ENCODE measurements at regions not wholly inside any gene's neighbourhood (a gene's known extent, or its start where the extent isn't known, plus 50 kb on each side); places are given as distances from the start of the nearest gene placed in this dataset.

- DNase-seq (ENCODE audit: low read depth in 2 of 3, low spot score in 1 of 3), result no peak
Measured at GRCh38 chr18:77818328-77818727, 568.7 kb downstream of the GALR1 start.

GRCh38 chr18:77820472-77820871, 570.8 kb downstream of the GALR1 start:
- no peak for DNase-seq (ENCODE audit: low read depth in 2 of 3, low spot score in 1 of 3)

GRCh38 chr18:77821892-77822291, 572.2 kb downstream of the GALR1 start:
- no peak for DNase-seq (ENCODE audit: low read depth in 2 of 3, low spot score in 1 of 3)

- no peak for DNase-seq (ENCODE audit: low read depth in 2 of 3, low spot score in 1 of 3)
Measured at GRCh38 chr18:77822632-77823031, 573.0 kb downstream of the GALR1 start.

GRCh38 chr18:77833807-77834206, 584.2 kb downstream of the GALR1 start:
- no peak for DNase-seq (ENCODE audit: low read depth in 2 of 3, low spot score in 1 of 3)

- no peak for DNase-seq (ENCODE audit: low read depth in 2 of 3, low spot score in 1 of 3)
Measured at GRCh38 chr18:77851802-77852201, 602.2 kb downstream of the GALR1 start.

GRCh38 chr18:77853859-77854258, 604.2 kb downstream of the GALR1 start:
- no peak for DNase-seq (ENCODE audit: low read depth in 2 of 3, low spot score in 1 of 3)

- DNase-seq (ENCODE audit: low read depth in 2 of 3, low spot score in 1 of 3), result no peak
Measured at GRCh38 chr18:77857678-77858655, 608.3 kb downstream of the GALR1 start.

- DNase-seq (ENCODE audit: low read depth in 2 of 3, low spot score in 1 of 3), result no peak
Measured at GRCh38 chr18:77859634-77860033, 610.0 kb downstream of the GALR1 start.

GRCh38 chr18:77862066-77862757, 612.6 kb downstream of the GALR1 start:
- no peak for DNase-seq (ENCODE audit: low read depth in 2 of 3, low spot score in 1 of 3)

GRCh38 chr18:77865853-77866252, 616.2 kb downstream of the GALR1 start:
- no peak for DNase-seq (ENCODE audit: low read depth in 2 of 3, low spot score in 1 of 3)

- no peak for DNase-seq (ENCODE audit: low read depth in 2 of 3, low spot score in 1 of 3)
Measured at GRCh38 chr18:77866351-77866750, 616.7 kb downstream of the GALR1 start.

- DNase-seq (ENCODE audit: low read depth in 2 of 3, low spot score in 1 of 3), result no peak
Measured at GRCh38 chr18:77870199-77870598, 620.6 kb downstream of the GALR1 start.

GRCh38 chr18:77870894-77871293, 621.2 kb downstream of the GALR1 start:
- DNase-seq (ENCODE audit: low read depth in 2 of 3, low spot score in 1 of 3), result no peak

GRCh38 chr18:77872166-77872565, 622.5 kb downstream of the GALR1 start:
- DNase-seq (ENCODE audit: low read depth in 2 of 3, low spot score in 1 of 3), result no peak

GRCh38 chr18:77876319-77876865, 626.7 kb downstream of the GALR1 start:
- DNase-seq (ENCODE audit: low read depth in 2 of 3, low spot score in 1 of 3), result no peak

- DNase-seq (ENCODE audit: low read depth in 2 of 3, low spot score in 1 of 3), result no peak
Measured at GRCh38 chr18:77879829-77880228, 630.2 kb downstream of the GALR1 start.

GRCh38 chr18:77884454-77884853, 634.8 kb downstream of the GALR1 start:
- no peak for DNase-seq (ENCODE audit: low read depth in 2 of 3, low spot score in 1 of 3)

GRCh38 chr18:77894060-77894459, 644.4 kb downstream of the GALR1 start:
- DNase-seq (ENCODE audit: low read depth in 2 of 3, low spot score in 1 of 3), result no peak

- DNase-seq (ENCODE audit: low read depth in 2 of 3, low spot score in 1 of 3), result no peak
Measured at GRCh38 chr18:77895250-77895649, 645.6 kb downstream of the GALR1 start.

GRCh38 chr18:77896586-77897252, 647.1 kb downstream of the GALR1 start:
- no peak for DNase-seq (ENCODE audit: low read depth in 2 of 3, low spot score in 1 of 3)

Data from stimulated activated CD4-positive, alpha-beta T cell treated with anti-CD3 and anti-CD28 coated beads, Interleukin-12 subunit alpha, Interleukin-12 subunit beta, amount 100 ng/mL, for 48 hours (primary cell).